Activated naive CD4-positive, alpha-beta T cell treated with Interleukin-2 at 50 U/mL for 16 hours (primary cell): ENCODE measurements at regions not wholly inside any gene's neighbourhood (a gene's known extent, or its start where the extent isn't known, plus 50 kb on each side); places are given as distances from the start of the nearest gene placed in this dataset.
"Not testable (repeated sequence)": the region's sequence is repeated elsewhere in the genome, so short reads cannot be mapped to it uniquely, and the experiment has no call there.

Experiments
- DNase-seq: peaks from one replicate; pipeline ENCODE4 v3.0.0-alpha.2; 2020

DNA sequence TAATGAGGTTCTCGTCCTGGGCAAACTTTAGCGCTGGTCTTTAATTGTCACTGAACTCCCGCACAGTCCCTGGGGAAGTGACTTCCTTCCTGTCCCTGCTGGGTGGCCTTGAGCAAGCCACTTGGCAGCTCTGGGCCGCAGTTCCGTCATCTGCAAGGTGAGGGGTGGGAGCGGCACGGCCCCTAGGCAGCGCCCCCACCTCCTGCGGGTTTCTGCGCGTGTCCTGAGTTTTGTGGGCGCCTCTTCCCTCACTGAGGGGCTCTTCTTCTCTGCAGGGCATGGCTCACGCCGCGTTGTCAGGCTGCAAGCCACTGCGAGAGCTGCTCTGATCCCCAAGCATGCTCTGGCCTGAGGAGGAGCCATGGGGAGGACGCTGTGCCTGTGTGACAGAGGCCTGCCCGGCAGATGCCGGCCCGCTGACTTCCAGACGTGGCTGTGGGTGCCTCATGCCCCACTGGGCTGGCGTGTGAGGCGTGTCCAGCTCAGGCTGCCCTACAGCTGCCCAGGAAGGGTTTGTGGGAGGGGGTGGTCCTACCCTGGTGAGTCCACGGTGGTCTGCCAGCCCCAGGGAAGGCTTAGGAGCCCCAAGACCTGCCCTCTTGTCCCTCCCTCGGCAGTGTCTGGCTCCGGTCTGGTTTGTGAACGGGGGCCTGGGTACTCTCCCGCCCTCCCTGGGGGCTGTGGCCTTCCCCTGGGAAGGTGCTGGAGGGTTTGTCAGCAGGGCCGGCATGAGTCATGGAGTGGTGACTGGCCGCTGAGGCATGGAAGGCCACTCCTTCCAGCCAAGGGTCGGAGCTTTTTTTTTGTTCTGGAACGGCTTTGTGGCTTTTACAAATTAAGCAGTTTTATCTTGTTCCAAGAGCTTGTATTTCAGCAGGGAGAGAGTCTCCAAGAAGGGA lies 182.0 kb downstream of the SEC14L1 start:
- DNase-seq: no peak

DNA sequence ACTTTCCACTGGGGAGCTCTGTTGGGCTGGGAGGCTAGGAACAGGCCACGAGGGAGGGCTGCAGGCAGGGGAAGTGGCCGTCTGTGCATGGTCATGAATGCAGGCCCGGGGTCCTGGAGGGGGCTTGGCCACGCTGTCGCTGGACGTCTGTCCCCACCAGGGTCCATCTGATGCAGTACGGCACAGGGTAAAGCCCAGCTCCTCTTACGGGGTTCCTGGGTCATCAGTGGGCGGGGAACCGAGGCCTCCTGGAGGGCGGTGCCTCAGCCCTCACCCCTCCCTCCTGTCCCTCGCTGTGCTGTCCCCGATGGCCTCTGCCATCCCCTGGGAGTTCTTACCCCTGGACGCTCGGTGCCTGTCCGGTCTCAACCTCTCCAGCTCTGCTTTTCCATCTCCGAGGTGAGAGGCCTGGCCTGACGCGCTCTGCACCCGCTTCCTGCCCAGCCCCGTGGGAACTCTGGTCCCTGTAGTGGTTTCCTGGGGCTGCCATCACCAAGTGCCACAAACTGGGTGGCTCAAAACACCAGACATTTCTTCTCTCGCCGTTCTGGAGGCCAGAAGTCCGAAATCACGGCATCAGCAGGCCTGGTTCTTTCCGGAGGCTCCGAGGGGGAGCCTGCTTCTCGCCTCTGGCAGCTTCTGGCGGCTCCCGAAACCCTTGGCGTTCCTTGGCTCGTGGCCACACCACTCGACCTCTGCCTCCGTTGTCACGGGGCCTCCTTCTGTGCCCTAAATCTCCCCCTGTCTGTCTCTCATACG lies 182.8 kb downstream of the SEC14L1 start:
- DNase-seq: no peak

DNA sequence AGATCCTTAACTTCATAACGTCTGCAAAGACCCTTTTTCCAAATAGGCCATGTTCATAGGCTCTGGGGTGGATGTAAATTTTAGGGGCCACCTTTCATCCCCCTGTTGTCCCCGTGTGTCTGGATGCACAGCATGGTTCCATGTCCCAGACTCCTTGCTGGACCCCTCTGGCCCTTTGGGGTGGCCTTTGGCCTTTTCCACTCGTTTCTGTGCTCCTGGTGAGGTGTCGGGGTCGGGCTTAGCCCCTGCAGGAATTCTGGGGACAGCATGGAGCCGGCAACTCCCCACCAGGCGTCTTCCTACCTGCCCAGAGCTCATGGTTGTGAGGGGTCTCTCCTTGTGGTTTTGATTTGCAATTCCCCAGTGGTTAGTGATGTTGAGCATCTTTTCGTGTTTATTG lies 183.5 kb downstream of the SEC14L1 start:
- DNase-seq: no peak

DNA sequence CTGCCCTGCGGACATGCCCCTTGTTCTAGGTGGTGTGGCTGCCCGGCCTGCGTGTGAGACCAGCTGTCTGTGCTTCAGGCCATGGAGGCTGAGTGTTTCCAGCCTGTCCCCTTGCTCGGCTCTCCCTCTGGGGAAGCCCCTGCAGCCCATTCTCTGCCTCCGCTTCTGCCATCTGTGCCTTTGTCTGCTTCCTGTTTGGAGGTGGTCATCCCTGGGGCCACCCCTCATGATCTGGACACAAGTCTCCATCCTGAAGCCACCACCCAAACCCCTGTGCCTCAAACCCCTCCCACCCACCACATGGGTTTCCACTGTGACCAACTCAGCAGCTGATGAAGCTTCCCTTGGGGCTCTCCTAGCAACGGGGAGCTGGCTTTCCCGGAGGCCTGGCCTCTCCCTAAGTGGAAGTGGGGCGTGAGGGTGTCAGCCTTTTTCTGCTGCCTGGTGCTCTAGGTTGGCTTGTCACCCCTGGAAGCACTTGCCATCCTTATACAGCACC lies 184.9 kb downstream of the SEC14L1 start:
- DNase-seq: no peak

DNA sequence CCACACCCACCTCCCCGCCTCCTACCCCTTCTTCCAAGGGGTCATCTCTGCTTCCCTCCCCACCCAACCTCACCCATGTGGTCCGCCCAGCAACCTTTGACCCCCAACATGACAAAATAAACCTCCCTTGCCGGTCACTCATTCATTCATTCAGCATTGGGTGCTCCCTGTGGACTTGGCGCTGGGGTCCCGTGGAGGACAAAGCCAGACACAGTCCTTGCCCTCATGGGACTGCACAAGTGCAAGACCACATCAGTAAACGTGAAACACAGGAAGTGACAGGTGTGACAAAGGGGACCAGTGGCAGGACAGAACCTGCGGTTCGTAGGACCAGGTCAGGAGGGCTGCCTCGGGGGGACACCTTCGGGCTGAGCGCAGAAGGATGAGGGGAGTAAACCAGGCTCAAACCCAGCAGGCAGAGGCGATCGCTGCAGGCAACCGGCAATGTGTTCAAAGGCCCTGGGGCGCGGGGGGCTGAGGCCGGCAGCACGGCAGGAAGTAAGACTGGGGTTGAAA lies 185.4 kb downstream of the SEC14L1 start:
- DNase-seq: no peak

DNA sequence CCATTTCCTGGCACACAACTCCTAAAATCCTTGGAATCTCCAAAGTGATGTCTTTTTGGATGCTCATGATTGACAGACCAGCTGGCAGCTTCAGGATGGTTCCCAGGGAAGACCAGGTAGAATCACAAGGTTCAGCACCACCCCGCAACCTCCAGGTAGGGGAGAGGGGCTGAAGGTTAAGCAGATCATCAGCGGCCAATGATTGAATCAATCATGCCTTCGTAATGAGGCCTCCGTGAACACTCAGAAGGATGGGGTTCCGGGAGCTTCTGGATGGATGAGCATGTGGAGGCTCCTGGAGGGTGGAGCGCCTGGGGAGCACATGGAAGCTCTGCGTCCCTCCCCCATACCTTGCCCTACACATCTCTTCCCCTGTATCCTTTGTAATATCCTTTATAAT lies 185.9 kb downstream of the SEC14L1 start:
- DNase-seq: no peak

DNA sequence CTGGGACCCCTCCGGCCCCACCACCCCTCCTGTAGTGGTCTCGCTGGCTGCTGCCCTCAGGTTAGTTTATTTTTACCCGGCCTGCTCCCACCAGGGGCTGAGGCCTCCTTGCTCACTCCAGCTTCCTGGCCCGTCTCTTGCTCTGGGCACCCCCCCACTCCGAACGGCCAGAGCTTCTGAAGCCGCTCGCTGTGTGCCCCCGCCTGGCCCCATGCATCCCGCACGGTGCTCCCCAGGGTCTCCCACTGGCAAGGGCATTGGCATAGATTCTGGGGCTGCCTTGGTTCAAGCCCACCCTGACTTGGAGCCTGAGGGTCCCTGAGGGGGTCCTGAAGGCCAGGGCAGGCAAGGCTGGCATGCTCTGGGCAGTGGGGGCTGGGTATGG lies 186.4 kb downstream of the SEC14L1 start:
- no peak for DNase-seq

DNA sequence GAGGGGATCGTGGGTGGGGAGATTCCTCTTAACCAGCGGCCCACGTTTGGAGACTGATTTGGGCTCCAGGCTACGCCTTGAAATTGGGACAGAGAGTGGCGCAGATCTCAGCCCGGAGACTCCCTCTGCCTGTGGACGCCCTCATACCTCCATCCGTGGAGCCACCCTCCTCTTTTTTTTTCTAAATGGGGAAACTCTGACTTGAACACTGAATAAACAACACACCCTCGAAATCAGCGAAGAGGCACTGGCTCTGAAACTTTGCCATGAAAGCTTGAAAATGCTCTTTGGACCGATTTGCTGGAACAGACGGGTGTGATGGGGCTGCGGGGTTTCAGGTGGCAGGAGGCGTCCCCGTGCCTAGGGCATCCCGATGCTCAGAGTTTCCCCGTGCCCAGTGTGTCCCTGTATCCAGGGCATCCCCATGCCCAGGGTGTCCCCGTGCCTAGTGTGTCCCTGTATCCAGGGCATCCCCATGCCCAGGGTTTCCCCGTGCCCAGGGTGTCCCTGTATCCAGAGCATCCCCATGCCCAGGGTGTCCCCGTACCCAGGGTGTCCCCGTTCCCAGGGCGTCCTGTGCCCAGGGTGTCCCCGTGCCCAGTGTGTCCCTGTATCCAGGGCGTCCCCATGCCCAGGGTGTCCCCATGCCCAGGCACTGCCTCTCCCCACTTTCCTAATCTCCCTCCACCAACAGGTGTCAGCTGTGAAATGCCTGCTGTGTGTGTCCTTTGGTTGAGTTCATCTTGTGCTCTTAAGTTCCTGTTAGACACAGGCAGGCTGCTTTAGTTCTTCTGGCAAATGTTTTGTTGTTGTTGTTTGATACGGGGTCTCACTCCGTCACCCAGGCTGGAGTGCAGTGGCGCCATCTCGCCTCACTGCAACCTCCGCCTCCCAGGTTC lies 187.0 kb downstream of the SEC14L1 start:
- no peak for DNase-seq

DNA sequence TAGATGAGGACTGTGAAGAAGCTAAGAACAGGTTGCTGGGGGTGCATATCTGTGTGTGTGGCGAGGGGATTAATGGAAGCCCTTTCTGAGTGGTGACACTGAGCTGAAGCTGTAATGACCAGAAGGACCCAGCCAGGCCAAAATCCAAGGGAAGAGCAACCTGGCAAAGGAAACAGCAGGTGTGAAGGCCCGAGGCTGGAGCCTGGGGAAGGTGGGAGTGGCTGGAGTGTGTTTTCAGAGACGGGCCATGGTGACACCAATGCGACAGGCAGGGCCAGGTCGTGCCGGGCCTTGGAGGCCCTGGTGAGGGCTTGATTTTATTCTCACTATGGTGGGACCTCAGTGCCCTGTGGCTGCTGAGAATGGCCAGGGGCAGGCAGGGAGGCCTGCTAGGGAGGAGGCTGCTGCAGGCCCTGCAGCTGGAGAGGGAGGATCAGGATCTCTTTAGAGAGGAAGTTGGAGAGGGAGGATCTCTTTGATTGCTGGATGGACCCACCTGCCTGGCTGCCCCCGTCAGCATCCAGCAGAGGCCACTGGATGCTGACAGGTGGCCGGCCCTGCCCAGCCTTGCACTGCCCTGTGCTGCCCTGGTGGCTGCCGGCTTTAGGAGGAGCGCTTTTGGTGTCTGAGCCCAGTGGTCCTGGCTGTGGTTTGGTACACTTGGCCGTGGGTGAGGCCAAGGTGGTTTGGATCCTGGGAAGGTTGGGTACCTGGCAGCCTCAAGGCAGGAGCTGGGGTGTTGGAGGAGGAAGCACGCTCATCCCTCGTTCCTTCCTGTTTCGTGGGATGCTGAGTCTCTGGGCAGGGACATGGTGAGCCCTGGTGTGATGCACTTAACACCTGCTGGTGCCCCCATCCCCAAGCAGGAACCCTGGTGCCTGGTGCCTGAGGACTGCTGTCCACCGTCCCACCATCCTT lies 188.3 kb downstream of the SEC14L1 start:
- no peak for DNase-seq

DNA sequence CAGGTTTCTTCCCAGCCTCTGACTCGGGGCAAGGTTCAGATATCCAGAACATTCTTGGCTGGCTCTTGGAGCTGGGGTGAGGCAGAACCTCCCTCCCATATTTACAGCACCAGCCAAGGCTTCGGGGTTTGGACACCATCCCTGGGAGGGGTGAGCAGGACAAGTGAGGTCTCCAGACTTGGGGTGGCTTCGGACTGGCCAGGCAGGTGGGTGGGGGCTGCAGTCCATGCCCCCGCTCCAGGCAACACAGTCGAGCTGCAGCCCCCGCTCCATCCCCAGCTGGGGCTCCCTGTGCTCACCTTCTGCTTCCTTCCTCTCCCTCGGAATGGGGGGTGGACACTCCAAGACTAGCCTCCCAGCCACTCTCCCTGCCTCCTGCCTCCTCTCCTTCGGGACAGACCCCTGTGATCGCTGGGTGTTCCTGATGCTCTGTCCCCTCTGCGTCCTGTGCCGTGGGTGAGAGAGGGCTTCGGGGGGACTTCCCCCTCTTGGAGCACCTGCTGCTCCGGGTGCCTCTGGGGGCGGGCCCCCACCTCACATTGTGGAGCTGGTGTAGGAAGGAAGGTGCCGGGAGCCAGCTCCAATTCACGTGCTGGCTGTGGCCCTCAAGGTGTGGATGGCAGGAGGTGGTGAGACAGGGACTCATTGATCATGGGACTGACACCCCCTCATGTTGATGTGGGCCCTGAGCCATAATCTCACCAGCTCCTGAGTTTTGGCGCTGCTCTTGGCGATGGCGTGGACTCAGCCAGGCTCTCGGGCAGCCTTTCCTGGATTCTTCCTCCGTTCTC lies 189.2 kb downstream of the SEC14L1 start:
- DNase-seq: no peak

DNA sequence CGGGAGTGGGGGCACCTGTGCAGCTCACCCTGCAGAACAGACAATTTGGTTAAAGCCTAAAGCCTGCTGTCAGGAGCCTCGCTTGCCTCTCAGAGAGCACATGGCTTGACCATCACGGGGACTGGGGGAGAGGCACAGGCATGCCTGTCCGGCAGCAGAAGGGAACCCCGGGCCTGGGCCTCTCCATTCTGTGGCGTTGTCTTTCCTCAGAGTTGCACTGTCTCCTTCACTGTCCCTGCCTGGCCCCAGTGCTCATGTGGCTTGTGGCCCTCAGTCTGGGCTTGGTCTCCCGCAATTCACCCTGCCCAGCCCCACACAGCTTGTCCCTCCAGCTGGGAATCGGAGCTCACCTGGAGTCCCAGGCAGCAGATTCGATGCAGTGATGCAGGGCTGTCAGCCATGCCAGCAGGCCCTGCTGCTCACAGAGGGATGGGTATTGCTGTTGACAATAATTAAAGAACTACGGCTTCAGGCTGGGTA lies 189.9 kb downstream of the SEC14L1 start:
- DNase-seq: no peak

DNA sequence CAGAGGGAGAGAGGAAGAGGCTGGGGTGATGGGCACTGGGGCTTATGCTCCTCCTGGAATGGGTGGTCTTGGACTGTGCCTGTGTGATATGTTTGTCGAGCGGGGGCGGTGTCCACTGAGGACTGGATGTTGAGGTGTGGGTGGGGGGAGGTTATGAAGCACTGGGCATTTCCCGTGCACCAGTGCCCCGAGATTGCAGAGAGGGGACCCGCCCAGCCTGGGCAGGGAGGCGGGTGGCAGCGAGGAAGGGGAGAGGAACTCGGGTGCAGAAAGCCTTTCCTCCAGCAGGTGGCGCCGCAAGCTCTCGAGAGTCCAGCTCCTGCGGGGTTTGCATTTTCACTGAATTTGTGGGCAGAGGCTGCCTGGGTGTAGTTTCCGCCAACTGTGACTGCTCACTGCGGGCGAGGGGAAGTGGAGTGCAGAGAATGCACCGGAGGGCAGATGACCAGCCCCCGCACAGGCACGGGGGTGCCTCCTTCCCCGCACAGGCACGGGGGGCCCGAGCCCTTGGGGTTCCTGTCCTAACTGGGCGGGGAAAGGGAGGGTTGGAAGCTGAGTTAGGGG lies 190.6 kb downstream of the SEC14L1 start:
- DNase-seq: peak; percentile 95

DNA sequence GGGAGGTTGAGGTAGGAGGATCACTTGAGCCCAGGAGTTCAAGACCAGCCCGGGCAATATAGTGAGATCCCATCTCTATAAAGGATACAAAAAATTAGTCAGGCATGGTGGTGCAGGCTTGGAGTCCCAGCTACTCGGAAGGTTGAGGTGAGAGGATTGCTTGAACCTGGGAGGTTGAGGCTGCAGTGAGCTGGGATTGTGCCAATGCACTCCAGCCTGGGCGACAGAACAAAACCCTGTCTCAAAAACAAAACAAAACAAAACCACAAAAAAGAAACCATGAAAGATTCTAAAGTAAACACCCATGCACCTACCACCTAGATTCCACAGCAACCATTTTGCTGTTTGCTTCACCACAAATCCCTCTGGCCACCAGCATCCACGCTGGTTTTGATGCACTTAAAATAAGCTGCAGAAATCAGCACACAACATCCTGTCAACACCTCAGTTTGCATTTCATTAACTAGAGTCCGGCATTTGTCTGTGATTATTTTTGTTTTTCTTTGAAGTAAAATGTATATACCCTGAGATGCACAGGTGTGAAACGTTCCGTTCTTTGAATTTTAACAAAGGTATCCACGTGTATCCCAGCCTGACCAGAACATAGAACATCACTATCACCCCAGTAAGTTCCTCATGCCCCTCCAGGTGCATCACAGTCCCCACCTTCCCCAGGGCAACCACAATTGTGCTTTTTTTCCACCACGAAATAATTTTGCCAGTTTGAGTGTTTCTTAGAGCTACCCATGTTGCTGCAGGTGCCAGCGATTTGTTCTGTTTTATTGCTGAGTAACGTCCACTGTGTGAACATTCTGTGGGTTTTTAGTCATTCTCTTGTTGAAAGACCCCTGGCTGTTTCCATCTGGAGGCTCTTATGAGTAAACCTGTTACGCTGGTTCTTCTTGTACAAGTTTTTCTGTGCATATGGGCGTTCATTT lies 191.5 kb downstream of the SEC14L1 start:
- DNase-seq: peak; percentile 37

DNA sequence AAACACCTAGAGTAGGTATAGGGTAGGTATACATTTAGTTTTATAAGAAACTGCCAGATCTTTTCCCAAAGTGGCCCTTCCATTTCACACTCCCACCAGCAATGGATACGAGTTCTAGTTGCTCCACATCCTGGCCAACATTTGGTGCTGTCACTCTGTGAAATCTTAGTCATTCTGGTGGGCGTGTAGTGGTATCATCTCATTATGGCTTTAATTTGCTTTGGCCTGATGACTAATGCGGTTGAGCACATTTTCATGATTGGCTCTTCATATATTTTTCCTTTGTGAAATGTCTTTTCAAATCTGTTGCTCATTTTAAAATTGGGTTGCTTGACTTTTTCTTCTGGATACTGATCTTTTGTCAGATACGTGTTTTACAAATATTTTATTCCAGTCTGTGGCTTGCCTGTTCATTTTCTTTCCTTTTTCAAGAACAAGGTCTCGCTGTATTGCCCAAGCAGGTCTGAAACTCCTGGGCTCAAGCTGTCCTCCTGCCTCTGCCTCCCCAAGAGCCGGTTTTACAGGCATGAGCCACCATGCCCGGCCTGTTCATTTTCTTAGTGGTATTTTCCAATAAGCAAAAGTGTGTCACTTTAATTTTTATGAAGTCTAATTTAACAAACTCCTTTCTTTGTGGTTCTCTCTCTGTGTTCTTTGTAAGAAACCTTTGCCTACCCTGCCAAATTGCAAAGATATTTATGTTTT lies 192.4 kb downstream of the SEC14L1 start:
- DNase-seq: peak; percentile 49

DNA sequence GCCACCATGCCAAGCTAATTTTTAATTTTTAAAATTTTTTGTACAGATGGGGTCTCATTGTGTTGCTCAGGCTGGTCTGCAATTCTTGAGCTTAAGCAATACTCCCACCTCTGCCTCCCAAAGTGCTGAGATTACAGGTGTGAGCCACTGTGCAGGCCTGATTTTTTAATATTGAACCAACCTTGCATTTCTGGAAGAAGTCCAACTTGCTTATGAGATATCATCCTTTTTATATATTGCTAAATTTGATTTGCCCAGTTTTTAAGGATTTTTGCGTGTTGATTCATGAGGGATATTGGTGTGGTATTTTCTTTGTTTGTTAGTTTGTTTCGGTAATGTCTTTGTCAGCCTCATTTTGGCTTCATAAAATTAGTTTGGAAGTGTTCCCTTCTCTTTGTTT lies 196.4 kb downstream of the SEC14L1 start:
- no peak for DNase-seq

DNA sequence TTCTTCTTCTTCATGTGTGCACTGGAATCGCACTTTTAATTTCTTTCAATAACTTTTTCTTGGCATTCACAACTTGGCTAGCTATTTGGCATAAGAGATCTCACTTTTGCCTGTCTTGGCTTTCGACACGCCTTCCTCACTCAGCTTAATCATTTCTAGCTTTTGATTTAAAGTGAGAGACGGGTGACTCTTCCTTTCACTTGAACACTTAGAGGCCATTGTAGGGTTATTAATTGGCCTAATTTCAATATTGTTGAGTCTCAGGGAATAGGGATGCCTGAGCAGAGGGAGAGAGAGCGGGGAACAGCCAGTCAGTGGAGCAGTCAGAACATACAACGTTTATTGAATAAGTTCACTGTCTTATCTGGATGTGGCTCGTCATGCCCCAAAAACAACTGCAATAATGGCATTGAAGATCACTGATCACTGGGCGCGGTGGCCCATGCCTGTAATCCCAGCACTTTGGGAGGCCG lies 200.3 kb downstream of the SEC14L1 start:
- DNase-seq: peak; percentile 28

DNA sequence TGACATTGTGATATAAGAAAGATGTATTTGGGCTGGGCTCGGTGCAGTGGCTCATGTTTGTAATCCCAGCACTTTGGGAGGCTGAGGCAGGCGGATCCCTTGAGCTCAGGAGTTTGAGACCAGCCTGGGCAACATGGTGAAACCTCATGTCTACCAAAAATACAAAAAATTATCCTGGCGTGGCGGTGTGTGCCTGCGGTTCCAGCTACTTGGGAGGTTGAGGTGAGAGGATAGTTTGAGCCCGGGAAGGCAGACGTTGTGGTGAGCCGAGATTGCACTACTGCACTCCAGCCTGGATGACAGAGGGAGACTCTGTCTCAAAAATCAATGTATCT lies 201.9 kb downstream of the SEC14L1 start:
- not testable (repeated sequence) for DNase-seq

DNA sequence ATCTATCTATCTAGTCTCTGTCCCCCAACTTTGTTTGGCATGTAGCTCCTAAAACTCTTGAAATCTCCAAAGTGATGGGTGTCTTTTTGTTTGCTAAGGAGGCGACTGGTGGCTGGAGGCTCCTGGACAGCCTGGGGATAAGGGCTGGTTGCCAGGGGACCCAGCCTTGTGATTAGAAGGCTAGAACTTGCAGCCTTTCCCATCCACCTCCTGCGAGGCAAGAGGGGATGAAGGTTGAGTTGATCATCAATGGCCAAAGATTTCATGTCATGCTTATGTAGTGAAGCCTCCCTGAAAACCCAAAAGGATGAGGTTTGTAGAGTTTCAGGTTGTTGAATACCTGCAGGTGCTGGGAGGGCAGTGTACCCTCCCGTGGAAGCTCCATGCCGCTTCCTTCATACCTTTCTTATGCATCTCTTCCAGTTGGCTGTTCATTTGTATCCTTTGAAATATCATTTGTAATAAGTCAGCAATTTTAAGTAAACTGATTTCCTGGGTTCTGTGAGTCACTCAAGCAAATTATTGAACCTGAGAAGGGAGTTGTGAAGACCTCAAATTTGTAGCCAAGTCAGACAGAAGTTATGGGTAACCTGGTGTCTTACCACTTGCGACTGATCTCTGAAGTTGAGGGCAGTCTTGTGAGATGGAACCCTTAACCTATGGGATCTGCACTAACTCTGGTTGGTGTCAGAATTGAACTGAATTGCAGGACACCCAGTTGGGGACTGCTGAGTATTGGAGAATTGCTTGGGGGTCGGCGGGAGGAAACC lies 202.4 kb downstream of the SEC14L1 start:
- no peak for DNase-seq
